ENCODE measurements at regions not wholly inside any gene's neighbourhood (a gene's known extent, or its start where the extent isn't known, plus 50 kb on each side); places are given as distances from the start of the nearest gene placed in this dataset.

- no peak for TF ChIP-seq POLR2AphosphoS5 (IDR thresholded peaks at IDR 0.05)
- TF ChIP-seq POLR2A (IDR thresholded peaks at IDR 0.05), result no peak
- no peak for TF ChIP-seq CTCF (IDR thresholded peaks at IDR 0.05)
- TF ChIP-seq EP300 (IDR thresholded peaks at IDR 0.05), result no peak
- Histone ChIP-seq H3K36me3 (no peaks in the 10 kb centered on the region), H3K27ac (no peak overlapping the region), H3K4me3 (no peak overlapping the region), H3K27me3 (no peaks in the 10 kb centered on the region), H3K9me3 (no peaks in the 10 kb centered on the region), H3K4me1 (no peaks in the 10 kb centered on the region)
- no peak for ATAC-seq
- WGBS, 2 donors (ENCODE audit: low coverage in 1 of 2), result 95% methylated on average over 3 of the region's 4 CpGs; no CpG with 5 or more reads in 1 of the 2 donors
Observed at GRCh38 chrY:7936831-7937230, 1025.3 kb upstream of the AMELY start.

GRCh38 chrY:7936046-7936445 lies 1024.5 kb upstream of the AMELY start:
- Histone ChIP-seq H3K27me3 (no peaks in the 10 kb centered on the region), H3K9me3 (no peaks in the 10 kb centered on the region), H3K4me1 (no peaks in the 10 kb centered on the region), H3K36me3 (no peaks in the 10 kb centered on the region), H3K4me3 (no peak overlapping the region), H3K27ac (no peak overlapping the region)
- 100% methylated on average over 1 of the region's 1 CpG; no CpG with 5 or more reads in 1 of the 2 donors for WGBS, 2 donors (ENCODE audit: low coverage in 1 of 2)
- no peak for ATAC-seq
- no peak for TF ChIP-seq POLR2AphosphoS5 (IDR thresholded peaks at IDR 0.05)

GRCh38 chrY:7935606-7936005 lies 1024.1 kb upstream of the AMELY start:
- WGBS, 2 donors (ENCODE audit: low coverage in 1 of 2), result 62% methylated on average over 2 of the region's 2 CpGs; no CpG with 5 or more reads in 1 of the 2 donors
- TF ChIP-seq CTCF (IDR thresholded peaks at IDR 0.05) (no peak), POLR2A (IDR thresholded peaks at IDR 0.05) (no peak), EP300 (IDR thresholded peaks at IDR 0.05) (no peak), POLR2AphosphoS5 (IDR thresholded peaks at IDR 0.05) (no peak)
- no peak overlapping the region for H3K4me3 ChIP-seq
- H3K4me1 ChIP-seq, result no peaks in the 10 kb centered on the region
- ATAC-seq, result no peak
- no peaks in the 10 kb centered on the region for H3K36me3 ChIP-seq
- H3K9me3 ChIP-seq, result no peaks in the 10 kb centered on the region
- H3K27me3 ChIP-seq, result no peaks in the 10 kb centered on the region
- no peak overlapping the region for H3K27ac ChIP-seq

- Histone ChIP-seq H3K36me3 (no peaks in the 10 kb centered on the region), H3K4me1 (no peaks in the 10 kb centered on the region), H3K4me3 (no peak overlapping the region), H3K27ac (no peak overlapping the region), H3K9me3 (no peaks in the 10 kb centered on the region), H3K27me3 (no peaks in the 10 kb centered on the region)
- TF ChIP-seq EP300 (IDR thresholded peaks at IDR 0.05) (no peak), CTCF (IDR thresholded peaks at IDR 0.05) (no peak), POLR2AphosphoS5 (IDR thresholded peaks at IDR 0.05) (no peak), POLR2A (IDR thresholded peaks at IDR 0.05) (no peak)
- no CpG with 5 or more reads among the region's 1 CpG for WGBS, 2 donors (ENCODE audit: low coverage in 1 of 2)
- ATAC-seq, result no peak
Observed at GRCh38 chrY:7932424-7932823, 1020.9 kb upstream of the AMELY start.

- Histone ChIP-seq H3K27ac (no peak overlapping the region), H3K4me1 (no peaks in the 10 kb centered on the region), H3K27me3 (no peaks in the 10 kb centered on the region), H3K36me3 (no peaks in the 10 kb centered on the region), H3K4me3 (no peak overlapping the region), H3K9me3 (no peaks in the 10 kb centered on the region)
- TF ChIP-seq POLR2A (IDR thresholded peaks at IDR 0.05) (no peak), CTCF (IDR thresholded peaks at IDR 0.05) (no peak), EP300 (IDR thresholded peaks at IDR 0.05) (no peak), POLR2AphosphoS5 (IDR thresholded peaks at IDR 0.05) (no peak)
- WGBS, 2 donors (ENCODE audit: low coverage in 1 of 2), result no CpG with 5 or more reads among the region's 1 CpG
- no peak for ATAC-seq
Observed at GRCh38 chrY:7929866-7930265, 1018.3 kb upstream of the AMELY start.

Data from gastroesophageal sphincter (tissue), 4 donors.